Endothelial cell of umbilical vein (primary cell): ENCODE measurements at regions not wholly inside any gene's neighbourhood (a gene's known extent, or its start where the extent isn't known, plus 50 kb on each side); places are given as distances from the start of the nearest gene placed in this dataset.

Experiments used
- BruUV-seq: library from RNA; stranded (reverse); fragments of 400-500 nt; replicated peaks from 2 replicates; lab custom pipeline; 2021; lab: Mats Ljungman, UMichigan
- CTCF ChIA-PET: fragments of 300-600, 350-600 bp; sonication (Branson Sonifier 250); formaldehyde crosslinking; loops from one replicate; lab custom pipeline; 2021; ENCODE audit warnings: antibody characterized with exemption, inconsistent platforms; lab: Charles Lee
- POLR2A ChIA-PET: fragments of 300-600, 350-600 bp; sonication (Branson Sonifier 250); formaldehyde crosslinking; loops from one replicate; lab custom pipeline; 2021; ENCODE audit warnings: antibody characterized with exemption, inconsistent platforms; lab: Charles Lee
- DNase-seq: peaks from one replicate; pipeline ENCODE4 v3.0.0-alpha.2; 2011; ENCODE audit warnings: low read depth, low spot score
- FAIRE-seq: peaks from 2 replicates; lab custom pipeline; 2011; peaks lifted over from hg19 to GRCh38; lab: Jason Lieb, UNC
- H2AFZ ChIP-seq: 2 replicates; pipeline ENCODE4 v1.6.0; 2012; ENCODE audit warnings: low read depth, low read length, control low read depth, inconsistent platforms
- H3K27ac ChIP-seq: 2 replicates; pipeline ENCODE4 v1.5.1; 2011; ENCODE audit warnings: low read depth, mild to moderate bottlenecking, control low read depth, low read length, moderate library complexity; ENCODE audit not compliant: insufficient read depth
- H3K27me3 ChIP-seq, 2 experiments: 2 replicates each; pipeline versions ENCODE4 v1.6.0 to v1.6.1; 2011; ENCODE audit warnings: low read length in 2 of 2, mixed read lengths in 1 of 2; ENCODE audit not compliant: control insufficient read depth in 2 of 2, insufficient read depth in 2 of 2
- H3K36me3 ChIP-seq, 2 experiments: 2 replicates in 1 of 2; 3 replicates in 1 of 2; pipeline ENCODE4 v1.5.1; 2011; ENCODE audit warnings: low read length in 2 of 2, mild to moderate bottlenecking in 1 of 2, moderate library complexity in 1 of 2; ENCODE audit not compliant: control insufficient read depth in 2 of 2, insufficient read depth in 2 of 2; ENCODE audit errors: extremely low read depth in 1 of 2
- H3K4me1 ChIP-seq: 3 replicates; pipeline ENCODE4 v1.5.1; 2011; ENCODE audit warnings: mild to moderate bottlenecking, low read length; ENCODE audit not compliant: control insufficient read depth, insufficient read depth; ENCODE audit errors: extremely low read depth
- H3K4me2 ChIP-seq: 2 replicates; pipeline ENCODE4 v1.6.1; 2011; ENCODE audit warnings: low read length, control low read depth, mixed read lengths; ENCODE audit not compliant: insufficient read depth
- H3K4me3 ChIP-seq, 3 experiments: fragments of 200-600 bp in 1 of 3; sonication (generic), shearing (Covaris generic) in 1 of 3; replicated peaks in 1 of 3; 2 replicates each; pipeline ENCODE4 v1.5.1; 2011 to 2016; ENCODE audit warnings: control low read depth in 3 of 3, low read length in 3 of 3, mild to moderate bottlenecking in 2 of 3, inconsistent platforms in 1 of 3, low read depth in 1 of 3, moderate library complexity in 1 of 3; ENCODE audit not compliant: insufficient read depth in 1 of 3
- H3K79me2 ChIP-seq: 2 replicates; pipeline ENCODE4 v1.6.0; 2012; ENCODE audit warnings: low read length, inconsistent platforms; ENCODE audit not compliant: control insufficient read depth, insufficient read depth
- H3K9ac ChIP-seq: replicated peaks from 2 replicates; pipeline ENCODE3; 2011; ENCODE audit warnings: low read length, control low read depth; ENCODE audit not compliant: insufficient read depth; ENCODE audit errors: extremely low read depth
- H3K9me1 ChIP-seq: replicated peaks from 3 replicates; pipeline ENCODE4 v1.6.0; 2011; ENCODE audit warnings: mild to moderate bottlenecking, low read length; ENCODE audit not compliant: control insufficient read depth, insufficient read depth; ENCODE audit errors: extremely low read depth
- H3K9me3 ChIP-seq: replicated peaks from 2 replicates; pipeline ENCODE4 v1.5.1; 2012; ENCODE audit warnings: low read length, inconsistent platforms; ENCODE audit not compliant: control insufficient read depth, insufficient read depth
- H4K20me1 ChIP-seq: replicated peaks from 2 replicates; pipeline ENCODE3; 2011; ENCODE audit warnings: mild to moderate bottlenecking, low read length; ENCODE audit not compliant: control insufficient read depth, insufficient read depth; ENCODE audit errors: extremely low read depth
- CTCF ChIP-seq, 2 donors: IDR thresholded peaks; 1 replicate in 1 of 2; 2 replicates in 1 of 2; pipeline ENCODE4 v1.5.1; 2011; ENCODE audit warnings: low read length in 2 of 2, mild to moderate bottlenecking in 2 of 2, moderate library complexity in 2 of 2, control low read depth in 1 of 2, inconsistent platforms in 1 of 2, low read depth in 1 of 2; ENCODE audit not compliant: insufficient read depth in 1 of 2; ENCODE audit errors: extremely low read depth in 1 of 2
- EZH2 ChIP-seq: IDR thresholded peaks from 2 replicates; pipeline ENCODE4 v1.6.1; 2012; ENCODE audit warnings: borderline replicate concordance, low read depth, mild to moderate bottlenecking, moderate library complexity, low read length, inconsistent platforms; ENCODE audit not compliant: severe bottlenecking
- FOS ChIP-seq: IDR thresholded peaks from 2 replicates; pipeline ENCODE4 v1.6.1; 2011; ENCODE audit warnings: mild to moderate bottlenecking, low read length, moderate library complexity, borderline replicate concordance; ENCODE audit not compliant: insufficient read depth
- GATA2 ChIP-seq: IDR thresholded peaks from 2 replicates; pipeline ENCODE4 v1.7.0; 2011; ENCODE audit warnings: low read depth, mild to moderate bottlenecking, moderate library complexity, mixed read lengths, low read length; ENCODE audit not compliant: insufficient read length, insufficient read depth
- JUN ChIP-seq: IDR thresholded peaks from 2 replicates; pipeline ENCODE4 v1.6.1; 2011; ENCODE audit warnings: borderline replicate concordance, low read depth; ENCODE audit not compliant: insufficient read length, insufficient read depth
- MYC ChIP-seq: IDR thresholded peaks from one replicate; pipeline ENCODE4 v1.6.1; 2011; ENCODE audit warnings: mild to moderate bottlenecking, low read depth, low read length
- POLR2A ChIP-seq: IDR thresholded peaks from 2 replicates; pipeline ENCODE4 v1.6.1; 2012; ENCODE audit warnings: low read depth, mild to moderate bottlenecking, control low read depth, low read length
- POLR2AphosphoS5 ChIP-seq: IDR thresholded peaks from 2 replicates; pipeline ENCODE4 v1.6.1; 2012; ENCODE audit warnings: low read depth, mild to moderate bottlenecking, control low read depth, low read length, moderate library complexity; ENCODE audit not compliant: insufficient read depth
- dilution Hi-C: fragments of 300-500 bp; cut with MboI; formaldehyde crosslinking; loops from one replicate; pipeline ENCODE4 v1.15.0; 2019; ENCODE audit warnings: low sequenced_read_pairs; ENCODE audit not compliant: extremely low pct_ligation_motif_present
- intact Hi-C: fragments of 100-400 bp; cut with micrococcal nuclease; formaldehyde crosslinking; loops from one replicate; pipeline ENCODE4 v1.10.0; 2022
- TF ChIP-seq, protein P1 (sequence below): IDR thresholded peaks from 2 replicates; pipeline ENCODE4 v1.6.1; 2011; ENCODE audit not compliant: insufficient read depth, insufficient read length

DNA sequence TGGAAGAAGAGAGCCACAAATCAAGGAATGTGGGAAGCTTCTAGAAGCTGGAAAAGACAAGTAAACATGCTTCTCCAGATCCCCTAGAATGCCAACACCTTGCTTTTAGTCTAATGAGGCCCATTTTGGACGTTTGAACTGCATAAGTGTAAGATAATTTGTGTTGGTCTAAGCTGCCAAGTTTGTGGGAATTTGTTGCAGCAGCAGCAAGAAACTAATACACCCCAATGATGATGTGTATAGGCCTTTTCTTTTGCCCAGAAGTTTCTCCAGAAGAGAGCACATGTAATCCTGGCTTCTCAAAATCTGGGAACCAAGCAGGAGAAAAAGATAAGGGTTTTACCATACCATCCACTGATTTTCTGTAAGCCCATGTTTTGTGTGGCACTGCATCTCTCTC lies 96.1 kb upstream of the DPT start:
- no peak overlapping the region for H3K27ac ChIP-seq
- no peaks in the 10 kb centered on the region for H3K36me3 ChIP-seq
- H3K4me1 ChIP-seq = no peaks in the 10 kb centered on the region
- dilution Hi-C loops = no loop called here
- TF ChIP-seq FOS (no peak), EZH2 (no peak), MYC (no peak), JUN (no peak), POLR2AphosphoS5 (no peak), POLR2A (no peak), CTCF (IDR thresholded peaks at IDR 0.05; ENCODE audit: extremely low read depth in 1 of 2, insufficient read depth in 1 of 2, low read depth in 1 of 2, low read length in 2 of 2) (no peak), GATA2 (no peak)
- TF ChIP-seq, protein P1, sequence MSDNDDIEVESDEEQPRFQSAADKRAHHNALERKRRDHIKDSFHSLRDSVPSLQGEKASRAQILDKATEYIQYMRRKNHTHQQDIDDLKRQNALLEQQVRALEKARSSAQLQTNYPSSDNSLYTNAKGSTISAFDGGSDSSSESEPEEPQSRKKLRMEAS = no peak
- FAIRE-seq (no peak), DNase-seq (no peak)
- no TSS peak for BruUV-seq
- ChIA-PET POLR2A (no interaction called here), CTCF (interaction anchor here (1.2 kb wide), 2 partner anchors 187 to 523 kb away, joined by 3 to 6 read pairs; no protein-coding TSS in a partner anchor)
- H3K79me2 ChIP-seq = no peaks in the 10 kb centered on the region
- no peak overlapping the region for H3K4me2 ChIP-seq
- no peak overlapping the region for H3K4me3 ChIP-seq
- H2AFZ ChIP-seq = no peak overlapping the region
- intact Hi-C loops = no loop called here
- H3K9me3 ChIP-seq = no peaks in the 10 kb centered on the region
- no peaks in the 10 kb centered on the region for H3K9me1 ChIP-seq
- no peak overlapping the region for H3K9ac ChIP-seq
- no peaks in the 10 kb centered on the region for H3K27me3 ChIP-seq
- no peaks in the 10 kb centered on the region for H4K20me1 ChIP-seq
